AML-193 (cell line): ENCODE measurements at regions not wholly inside any gene's neighbourhood (a gene's known extent, or its start where the extent isn't known, plus 50 kb on each side); places are given as distances from the start of the nearest gene placed in this dataset.

ENCODE experiments used
- DNase-seq, 2 experiments: peaks; one replicate each; lab custom pipeline; 2025; lab: John Stamatoyannopoulos, UW

DNA sequence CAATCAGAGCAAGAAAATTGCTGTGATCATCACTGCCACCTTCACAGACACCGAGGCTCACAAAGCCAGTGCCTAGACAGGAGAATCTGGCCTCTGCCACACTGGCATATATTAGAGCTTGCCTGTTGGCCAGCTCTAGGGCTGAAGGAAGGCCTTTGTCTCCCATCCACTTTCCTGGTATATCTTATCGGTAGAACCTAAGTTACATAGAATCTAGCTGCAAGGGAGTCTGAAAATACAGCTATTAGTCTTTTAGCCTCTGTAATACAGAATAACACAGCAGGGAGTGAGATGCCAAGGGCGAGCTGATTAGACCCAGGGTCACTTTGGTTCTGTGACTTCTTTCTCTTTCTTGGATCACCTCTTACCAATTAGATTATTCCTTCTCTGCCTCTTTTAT is 154.9 kb upstream of the KL start:
- no peak for DNase-seq

GRCh38 chr13:32863596-32863995 is 152.6 kb upstream of the KL start:
- no peak for DNase-seq

DNA sequence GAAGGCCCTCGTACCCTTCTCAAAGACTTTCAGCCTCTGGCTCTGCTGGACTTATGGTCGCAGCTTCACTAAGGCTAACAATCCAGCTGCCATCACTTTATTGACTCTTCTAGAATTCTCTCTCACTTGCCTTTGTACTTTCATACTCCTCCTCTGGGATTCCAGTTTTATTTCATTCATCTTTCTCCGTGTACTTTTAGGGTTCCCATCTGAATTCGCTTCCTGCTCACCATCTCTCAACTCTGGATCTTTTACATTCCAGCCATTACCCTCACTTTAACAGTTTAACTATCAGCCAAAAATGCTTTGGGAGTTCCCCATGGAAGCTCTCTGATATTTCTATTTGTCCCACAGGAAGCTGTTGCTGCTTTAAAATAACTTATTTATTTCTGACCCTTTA is 149.3 kb upstream of the KL start:
- no peak for DNase-seq

- no peak for DNase-seq
Measured at GRCh38 chr13:32877491-32877890, 138.7 kb upstream of the KL start.

DNA sequence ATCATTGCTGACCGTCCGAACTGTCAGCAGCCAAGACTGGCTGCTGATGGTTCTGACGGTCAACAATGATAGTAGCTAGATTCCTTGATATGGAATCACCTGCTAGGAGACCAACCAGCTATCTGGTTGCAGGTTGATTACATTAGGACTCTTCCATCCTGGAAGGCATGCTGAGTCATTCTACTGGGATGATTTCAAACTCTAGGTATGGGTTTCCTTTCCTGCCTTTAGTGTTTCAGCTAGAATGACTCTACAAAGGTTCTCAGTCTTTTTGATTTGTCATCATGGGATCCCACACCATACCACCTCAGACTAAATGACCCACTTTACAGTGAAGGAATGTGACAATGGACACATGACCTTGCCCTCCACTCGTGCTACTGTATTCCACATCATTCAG is 138.1 kb upstream of the KL start:
- DNase-seq = no peak

DNA sequence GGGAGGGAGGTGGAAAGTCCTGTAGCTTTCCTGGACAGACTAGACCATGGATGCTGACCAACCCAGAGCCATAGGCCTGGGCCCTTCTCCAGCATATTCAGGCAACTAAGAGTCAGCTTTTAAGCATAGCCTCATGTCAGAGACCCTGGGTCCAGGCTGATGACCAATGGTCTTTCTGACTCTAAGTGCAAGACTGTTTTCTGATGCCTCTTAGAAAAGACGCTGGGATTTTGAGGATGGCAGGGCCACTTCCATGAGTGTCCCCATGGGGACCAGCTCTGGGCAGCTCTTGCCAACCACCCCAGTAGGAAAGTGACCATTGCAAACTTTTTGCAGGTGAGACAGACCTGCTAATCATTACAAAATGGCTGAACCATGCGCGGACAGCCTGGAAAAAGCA is 135.6 kb upstream of the KL start:
- no peak for DNase-seq

DNA sequence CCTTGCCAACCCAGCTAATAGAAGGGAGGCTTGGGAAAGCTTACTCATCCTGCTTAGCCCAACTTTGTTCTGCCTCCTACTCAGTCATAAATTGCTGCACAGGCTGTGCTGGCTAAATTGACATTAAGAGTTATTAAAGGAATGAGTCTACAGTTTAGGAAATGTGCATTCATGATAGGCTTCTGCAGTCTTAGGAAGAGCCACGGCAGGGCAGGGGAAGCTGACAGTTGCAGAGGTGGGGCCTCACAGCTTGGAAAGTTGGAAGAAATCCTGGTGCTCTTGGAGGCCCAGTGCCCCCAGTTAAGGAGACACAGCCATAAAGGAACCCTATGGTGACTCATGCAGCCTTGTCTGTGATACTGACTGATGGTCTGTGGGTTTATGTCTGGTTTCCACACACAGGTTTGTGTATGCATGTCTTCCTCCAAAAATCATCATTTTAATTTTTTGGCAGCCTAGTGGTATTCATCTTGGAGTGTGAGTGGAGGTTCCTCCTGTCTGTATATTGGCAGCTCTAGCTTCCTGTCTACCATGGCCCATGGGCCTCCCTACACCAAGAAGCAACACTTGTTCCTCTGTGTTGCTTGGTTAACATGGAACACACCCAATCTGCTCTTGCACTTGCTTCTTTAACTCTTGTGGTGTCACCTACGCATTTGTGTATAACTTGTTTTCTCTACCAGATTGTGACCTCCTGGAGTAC is 135.0 kb upstream of the KL start:
- no peak for DNase-seq

DNA sequence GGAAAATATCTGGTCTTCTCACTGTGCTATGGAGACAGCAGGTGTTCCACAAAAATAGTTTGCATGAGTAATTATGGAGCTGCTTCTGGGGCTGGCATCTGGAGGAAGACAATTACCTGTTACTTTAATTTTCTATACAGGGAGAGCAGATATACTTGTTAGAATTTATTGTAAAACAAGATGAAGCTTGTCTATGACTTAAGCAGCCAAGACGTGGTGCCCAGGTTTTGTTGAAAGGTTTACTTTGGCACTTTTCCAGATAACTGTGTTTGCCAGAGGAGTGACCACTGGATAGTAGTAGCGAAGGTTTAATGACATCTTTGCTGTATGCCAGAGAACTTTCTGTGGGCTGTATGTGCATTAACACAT is 134.5 kb upstream of the KL start:
- DNase-seq = no peak

GRCh38 chr13:32882691-32883090 is 133.5 kb upstream of the KL start:
- no peak for DNase-seq

GRCh38 chr13:32883474-32883873 is 132.7 kb upstream of the KL start:
- DNase-seq = no peak

- no peak for DNase-seq
Measured at GRCh38 chr13:32887617-32888016, 128.6 kb upstream of the KL start.

- no peak for DNase-seq
Measured at GRCh38 chr13:32889986-32890565, 126.1 kb upstream of the KL start.

DNA sequence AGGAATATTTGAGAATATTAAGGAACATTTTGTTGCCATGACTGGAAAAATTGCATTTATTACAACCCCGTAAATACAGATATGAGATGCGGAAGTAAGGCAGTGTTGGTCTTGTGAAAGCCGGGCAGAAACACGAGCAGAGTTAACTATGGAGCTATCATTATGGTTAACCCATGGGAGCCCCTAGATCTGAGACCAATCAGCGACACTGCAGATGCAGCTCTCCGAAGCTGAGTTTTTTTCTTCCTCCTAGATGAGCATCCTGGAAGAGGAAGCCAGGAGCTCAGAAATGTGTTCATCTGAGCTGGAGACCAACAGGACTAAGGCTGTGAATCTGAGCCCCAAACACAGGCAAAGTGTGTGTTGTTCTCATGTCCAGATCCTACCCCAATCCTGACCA is 123.0 kb upstream of the KL start:
- DNase-seq = no peak

DNA sequence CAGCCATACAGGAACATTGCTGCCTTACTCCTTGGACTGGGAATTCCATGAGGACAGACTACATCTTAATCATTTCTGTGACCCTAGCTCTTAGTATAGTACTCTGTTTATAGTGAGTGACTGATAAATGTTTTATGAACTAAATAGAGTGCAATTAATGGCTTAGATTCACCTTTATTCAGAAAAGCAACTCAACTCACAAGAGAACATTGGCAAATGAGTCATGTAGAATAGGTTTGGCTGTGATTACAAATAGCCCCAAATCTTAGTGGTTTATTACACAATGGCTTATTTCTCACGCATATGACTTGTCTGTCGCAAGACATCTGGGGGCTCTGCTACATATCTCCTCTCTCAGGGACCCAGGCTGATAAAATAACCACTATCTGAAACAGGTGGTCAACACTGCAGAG is 121.6 kb upstream of the KL start:
- peak in 1 of 2 experiments; percentile 21 for DNase-seq

GRCh38 chr13:32895296-32895695 is 120.9 kb upstream of the KL start:
- no peak for DNase-seq

- DNase-seq = no peak
Measured at GRCh38 chr13:32897296-32897695, 118.9 kb upstream of the KL start.

DNA sequence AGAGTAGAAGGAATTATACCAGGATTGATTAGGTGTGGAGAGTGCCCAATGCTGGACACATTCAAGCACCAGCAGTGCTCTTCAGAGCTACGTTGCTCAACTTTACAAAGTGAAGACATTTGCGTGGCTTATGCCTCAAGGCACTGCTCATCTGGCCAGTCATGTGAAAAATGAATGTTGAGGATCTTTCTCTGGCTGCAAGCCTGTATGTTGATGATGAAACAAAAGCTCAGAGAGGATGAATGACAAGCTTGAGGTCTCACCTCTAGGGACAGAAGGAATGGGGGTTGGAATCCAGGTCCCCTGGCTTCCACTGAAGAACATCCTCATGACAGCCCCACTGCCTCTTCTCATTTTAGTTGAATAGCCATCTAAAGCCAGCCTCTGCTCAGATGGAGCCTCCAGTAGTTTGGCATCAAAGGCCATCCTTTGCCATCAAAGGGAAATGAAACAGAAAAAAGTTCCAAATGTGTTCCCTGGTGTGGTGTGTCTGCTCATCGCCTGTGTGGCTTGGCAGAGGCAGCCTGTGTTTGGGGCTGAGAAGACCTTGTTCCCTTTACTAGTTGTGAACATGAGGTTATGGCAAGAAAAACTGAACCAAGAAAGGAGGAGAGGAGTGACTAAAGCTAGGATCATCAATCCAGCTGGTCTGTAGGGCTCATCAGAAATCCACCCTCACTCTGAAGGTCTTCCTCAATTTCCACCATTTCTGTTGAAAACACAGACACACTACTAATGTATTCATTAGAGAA is 114.0 kb upstream of the KL start:
- DNase-seq = no peak

- no peak for DNase-seq
Measured at GRCh38 chr13:32902874-32903273, 113.3 kb upstream of the KL start.

DNA sequence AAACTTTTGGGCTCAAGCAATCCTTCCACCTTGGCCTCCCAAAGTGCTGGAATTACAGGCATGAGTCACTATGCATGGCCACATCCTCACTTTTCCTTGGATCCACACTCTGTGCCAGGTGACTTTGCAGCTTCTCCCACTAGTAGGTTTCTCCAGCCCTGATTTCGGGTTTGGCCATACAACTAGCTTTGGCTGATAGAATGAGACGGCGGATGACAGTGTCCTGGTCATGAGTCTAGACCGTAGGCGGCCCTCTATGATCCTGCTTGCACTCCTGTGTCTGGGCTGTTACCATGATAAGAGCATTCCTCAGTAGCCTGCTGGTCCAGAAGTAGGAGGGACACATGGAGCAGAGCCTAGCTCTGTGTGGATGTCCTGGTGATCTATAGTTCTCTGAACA is 112.5 kb upstream of the KL start:
- no peak for DNase-seq

DNA sequence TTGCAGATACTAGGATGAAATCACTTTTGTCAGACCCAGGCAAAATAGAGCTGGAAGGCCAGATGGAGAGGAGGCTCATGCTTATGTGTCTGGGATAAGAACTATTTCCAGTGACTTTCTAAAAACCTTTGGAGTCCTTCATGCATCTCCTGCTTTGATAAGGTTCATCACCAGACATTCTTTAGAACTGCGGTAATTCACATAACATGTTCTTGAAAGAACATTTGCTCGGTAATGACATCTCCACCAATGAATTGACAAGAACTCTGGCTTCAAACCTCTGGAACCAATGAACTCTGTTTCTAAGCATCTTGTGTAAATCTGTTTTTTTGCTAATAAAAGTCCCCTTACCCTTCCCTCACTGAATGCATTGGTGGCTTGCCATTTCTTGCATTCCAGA is 112.0 kb upstream of the KL start:
- no peak for DNase-seq

- no peak for DNase-seq
Measured at GRCh38 chr13:32905063-32905863, 111.0 kb upstream of the KL start.

DNA sequence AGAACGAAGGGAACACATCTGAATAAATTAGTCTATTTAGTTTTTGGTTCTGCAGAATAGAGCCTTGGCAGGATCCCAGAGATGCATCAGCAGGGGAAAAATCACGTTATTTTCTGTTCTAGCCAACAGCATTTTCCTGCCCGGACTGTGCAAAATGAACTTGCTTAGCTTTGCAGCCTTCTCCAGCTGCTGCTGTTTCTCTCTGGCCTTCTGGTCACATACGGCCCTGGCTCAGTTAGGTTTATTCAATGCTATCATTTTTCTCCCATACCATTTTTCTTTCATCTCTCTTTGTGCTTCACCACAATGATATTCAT is 110.4 kb upstream of the KL start:
- DNase-seq = no peak

GRCh38 chr13:32907211-32907610 is 109.0 kb upstream of the KL start:
- DNase-seq = no peak
